ENCODE measurements at regions not wholly inside any gene's neighbourhood (a gene's known extent, or its start where the extent isn't known, plus 50 kb on each side); places are given as distances from the start of the nearest gene placed in this dataset.

GRCh38 chr9:38186404-38187115, 117.5 kb upstream of the SHB start:
- TF ChIP-seq CTCF (conservative IDR thresholded peaks at IDR 0.05; ENCODE audit: low read length) (no peak), EZH2phosphoT487 (IDR thresholded peaks at IDR 0.05; ENCODE audit: borderline replicate concordance) (no peak)
- no peak overlapping the region for H2AFZ ChIP-seq (ENCODE audit: low read length)

GRCh38 chr9:38185647-38186403, 116.8 kb upstream of the SHB start:
- H3K9me2 ChIP-seq (replicated peaks; ENCODE audit: low read depth, low read length) = no peaks in the 10 kb centered on the region
- H3F3A ChIP-seq (ENCODE audit: low read depth) = no peaks in the 10 kb centered on the region
- no peaks in the 10 kb centered on the region for H3K27me3 ChIP-seq (ENCODE audit: insufficient read depth, low read length, poor library complexity, severe bottlenecking)
- no peaks in the 10 kb centered on the region for H3K36me3 ChIP-seq (ENCODE audit: insufficient read depth, low read length)
- TF ChIP-seq EZH2phosphoT487 (IDR thresholded peaks at IDR 0.05; ENCODE audit: borderline replicate concordance) = no peak
- no peak for TF ChIP-seq CTCF (conservative IDR thresholded peaks at IDR 0.05; ENCODE audit: low read length)
- no peak overlapping the region for H3K4me3 ChIP-seq (ENCODE audit: low read length, poor library complexity, severe bottlenecking)
- no peaks in the 10 kb centered on the region for H4K20me1 ChIP-seq (ENCODE audit: insufficient read depth, low read length, poor library complexity, severe bottlenecking)
- no peaks in the 10 kb centered on the region for H3K79me2 ChIP-seq (ENCODE audit: insufficient read depth, low read length)
- no peak overlapping the region for H2AFZ ChIP-seq (ENCODE audit: low read length)
- H3K4me2 ChIP-seq (ENCODE audit: low read depth, low read length, poor library complexity, severe bottlenecking) = no peak overlapping the region
- H3K9me3 ChIP-seq (ENCODE audit: insufficient read depth, low read depth, low read length) = no peaks in the 10 kb centered on the region
- peaks cover 24% of the 10 kb centered on the region for H3K4me1 ChIP-seq (ENCODE audit: insufficient read depth, low read length, poor library complexity, severe bottlenecking)
- H3K9ac ChIP-seq (ENCODE audit: low read depth, low read length, poor library complexity, severe bottlenecking) = no peak overlapping the region

More at GRCh38 chr9:38186404-38187115, 117.5 kb upstream of the SHB start:
- Histone ChIP-seq H3K4me1 (ENCODE audit: insufficient read depth, low read length, poor library complexity, severe bottlenecking) (peaks cover 24% of the 10 kb centered on the region), H3K79me2 (ENCODE audit: insufficient read depth, low read length) (no peaks in the 10 kb centered on the region), H3K4me3 (ENCODE audit: low read length, poor library complexity, severe bottlenecking) (no peak overlapping the region), H3K9ac (ENCODE audit: low read depth, low read length, poor library complexity, severe bottlenecking) (no peak overlapping the region), H3K4me2 (ENCODE audit: low read depth, low read length, poor library complexity, severe bottlenecking) (no peak overlapping the region), H3K36me3 (ENCODE audit: insufficient read depth, low read length) (no peaks in the 10 kb centered on the region), H3K9me3 (ENCODE audit: insufficient read depth, low read depth, low read length) (no peaks in the 10 kb centered on the region), H3F3A (ENCODE audit: low read depth) (no peaks in the 10 kb centered on the region), H4K20me1 (ENCODE audit: insufficient read depth, low read length, poor library complexity, severe bottlenecking) (no peaks in the 10 kb centered on the region), H3K27me3 (ENCODE audit: insufficient read depth, low read length, poor library complexity, severe bottlenecking) (no peaks in the 10 kb centered on the region), H3K9me2 (replicated peaks; ENCODE audit: low read depth, low read length) (no peaks in the 10 kb centered on the region)

GRCh38 chr9:38183994-38184568, 115.1 kb upstream of the SHB start:
- Histone ChIP-seq H3K79me2 (ENCODE audit: insufficient read depth, low read length) (no peaks in the 10 kb centered on the region), H3F3A (ENCODE audit: low read depth) (no peaks in the 10 kb centered on the region), H3K4me3 (ENCODE audit: low read length, poor library complexity, severe bottlenecking) (no peak overlapping the region), H3K27me3 (ENCODE audit: insufficient read depth, low read length, poor library complexity, severe bottlenecking) (no peaks in the 10 kb centered on the region), H4K20me1 (ENCODE audit: insufficient read depth, low read length, poor library complexity, severe bottlenecking) (no peaks in the 10 kb centered on the region), H3K36me3 (ENCODE audit: insufficient read depth, low read length) (no peaks in the 10 kb centered on the region), H3K4me2 (ENCODE audit: low read depth, low read length, poor library complexity, severe bottlenecking) (no peak overlapping the region), H3K9ac (ENCODE audit: low read depth, low read length, poor library complexity, severe bottlenecking) (no peak overlapping the region), H2AFZ (ENCODE audit: low read length) (peak overlapping the region; percentile 84; the same call in 1 of the 2 replicates), H3K4me1 (ENCODE audit: insufficient read depth, low read length, poor library complexity, severe bottlenecking) (peaks cover 26% of the 10 kb centered on the region), H3K9me2 (replicated peaks; ENCODE audit: low read depth, low read length) (no peaks in the 10 kb centered on the region), H3K9me3 (ENCODE audit: insufficient read depth, low read depth, low read length) (no peaks in the 10 kb centered on the region)
- TF ChIP-seq CTCF (conservative IDR thresholded peaks at IDR 0.05; ENCODE audit: low read length) (no peak), EZH2phosphoT487 (IDR thresholded peaks at IDR 0.05; ENCODE audit: borderline replicate concordance) (no peak)

Measured in Loucy (cell line).